ENCODE measurements at regions not wholly inside any gene's neighbourhood (a gene's known extent, or its start where the extent isn't known, plus 50 kb on each side); places are given as distances from the start of the nearest gene placed in this dataset.

GRCh38 chr15:77733579-77734300 is 101.0 kb upstream of the LINGO1 start:
- no peak for DNase-seq (ENCODE audit: low spot score)

DNA sequence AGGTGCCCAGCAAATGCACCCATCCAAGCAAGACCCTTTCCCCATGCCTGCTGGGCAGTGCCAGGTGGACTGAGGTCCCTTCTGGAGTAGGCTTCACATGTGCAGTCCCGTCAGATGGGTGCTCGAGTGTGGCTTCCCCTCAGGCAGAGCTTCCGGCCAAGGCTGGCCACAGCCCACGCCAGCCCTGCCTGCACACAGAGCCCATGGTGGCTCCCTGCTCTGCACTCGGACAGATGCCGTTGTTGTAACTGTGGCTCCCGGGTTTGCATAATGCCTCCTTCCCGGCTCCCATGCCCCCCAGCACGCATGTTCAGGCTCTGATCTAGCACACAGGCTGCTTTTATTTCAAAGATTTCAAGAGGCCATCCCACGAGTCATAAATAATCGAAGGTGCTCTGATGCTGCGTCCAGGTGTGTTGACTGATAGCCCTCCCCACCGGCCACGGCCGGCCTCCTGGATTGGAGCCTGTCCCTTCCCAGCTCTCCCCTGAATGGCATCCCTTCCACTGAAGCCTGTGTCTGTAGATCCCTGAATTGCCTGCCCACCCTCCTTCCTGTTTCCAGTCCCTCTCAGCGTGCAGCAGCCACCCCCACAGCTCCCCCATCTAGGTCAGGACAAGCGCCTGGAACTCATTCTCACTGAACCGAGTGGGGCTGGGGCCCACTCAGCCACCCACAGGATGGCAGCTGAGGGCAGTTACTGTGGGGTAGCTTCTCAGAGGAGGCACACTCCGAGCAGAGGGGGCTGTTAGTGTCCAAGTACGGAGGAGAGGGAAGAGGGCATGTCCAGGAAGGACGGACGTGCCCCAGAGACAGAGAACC is 100.0 kb upstream of the LINGO1 start:
- DNase-seq (ENCODE audit: low spot score): no peak

GRCh38 chr15:77731945-77732344 is 99.2 kb upstream of the LINGO1 start:
- no peak for DNase-seq (ENCODE audit: low spot score)

- no peak for DNase-seq (ENCODE audit: low spot score)
Measured at GRCh38 chr15:77731067-77731466, 98.4 kb upstream of the LINGO1 start.

DNA sequence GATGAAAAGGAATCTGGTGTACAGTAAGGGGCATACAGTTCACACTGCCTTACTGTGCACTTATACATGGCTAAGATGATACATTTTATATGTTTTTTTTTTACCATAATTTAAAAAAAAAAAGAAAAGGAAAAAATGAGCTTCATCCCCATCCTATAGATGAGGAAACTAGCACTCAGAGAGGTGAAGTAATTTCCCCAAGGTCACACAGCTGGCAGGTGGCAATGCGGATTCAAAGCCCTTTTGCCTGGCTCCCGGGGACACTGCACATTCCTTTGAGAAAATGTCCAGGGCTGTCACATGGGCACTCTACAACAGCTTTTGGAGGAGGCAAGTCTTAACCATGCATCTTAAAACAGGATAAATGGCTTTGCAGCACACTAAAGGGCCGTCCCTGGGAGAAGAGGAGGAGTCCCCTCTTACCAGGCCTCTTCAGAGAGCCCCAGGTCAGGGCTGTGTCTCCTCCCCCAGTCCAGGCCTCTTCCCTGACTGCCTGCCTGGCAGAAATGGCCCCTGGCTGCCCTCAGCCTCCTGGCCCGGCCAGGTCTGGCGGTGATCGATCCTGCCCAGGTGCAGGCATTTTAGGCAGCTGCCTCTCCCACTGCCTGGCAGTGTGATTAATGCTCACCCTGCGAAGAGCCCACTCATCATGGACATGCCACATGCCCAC is 95.1 kb upstream of the LINGO1 start:
- DNase-seq (ENCODE audit: low spot score): no peak

- DNase-seq (ENCODE audit: low spot score): no peak
Measured at GRCh38 chr15:77724715-77725114, 92.0 kb upstream of the LINGO1 start.

- no peak for DNase-seq (ENCODE audit: low spot score)
Measured at GRCh38 chr15:77723756-77724155, 91.0 kb upstream of the LINGO1 start.

- DNase-seq (ENCODE audit: low spot score): no peak
Measured at GRCh38 chr15:77722759-77723460, 90.2 kb upstream of the LINGO1 start.

DNA sequence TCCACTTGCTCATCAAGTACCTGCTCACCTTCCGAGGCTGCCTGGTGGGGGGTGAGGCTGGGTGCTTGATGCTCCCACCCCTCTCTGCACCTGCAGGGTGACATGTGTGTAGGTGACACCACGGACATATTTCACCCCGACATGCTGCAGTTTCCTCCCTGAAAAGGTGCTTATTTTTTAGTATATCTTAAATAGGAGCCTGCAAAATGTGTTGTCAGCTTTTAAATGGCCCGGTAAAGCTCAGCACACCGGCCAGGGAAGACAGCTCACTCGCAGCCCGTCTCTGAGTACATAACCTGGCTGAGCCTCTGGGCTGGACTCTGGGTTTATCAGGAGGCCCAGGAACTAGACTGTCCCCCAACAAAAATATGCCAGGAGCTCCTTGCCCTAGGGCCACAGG is 89.3 kb upstream of the LINGO1 start:
- DNase-seq (ENCODE audit: low spot score): no peak

DNA sequence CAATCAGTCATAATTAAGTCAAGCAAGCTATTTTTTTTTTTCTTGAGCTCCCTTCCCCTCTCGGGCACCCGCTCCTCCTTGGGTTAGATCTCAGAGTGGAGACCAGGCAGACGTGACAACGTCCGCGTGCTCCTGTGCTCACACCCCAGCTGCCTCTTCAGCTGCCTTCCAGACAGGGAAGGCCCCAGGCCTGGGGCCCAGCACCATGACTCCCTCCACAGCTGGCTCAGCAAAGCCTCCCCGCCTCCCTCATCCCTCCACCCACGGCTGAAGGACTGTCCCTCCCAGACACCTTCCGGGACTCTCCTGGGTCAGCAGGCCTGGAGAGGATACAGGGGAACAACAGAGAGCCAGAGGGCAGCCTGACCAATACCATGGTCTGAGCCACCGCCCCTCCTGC is 87.9 kb upstream of the LINGO1 start:
- DNase-seq (ENCODE audit: low spot score): no peak

GRCh38 chr15:77720173-77720572 is 87.5 kb upstream of the LINGO1 start:
- DNase-seq (ENCODE audit: low spot score): no peak

DNA sequence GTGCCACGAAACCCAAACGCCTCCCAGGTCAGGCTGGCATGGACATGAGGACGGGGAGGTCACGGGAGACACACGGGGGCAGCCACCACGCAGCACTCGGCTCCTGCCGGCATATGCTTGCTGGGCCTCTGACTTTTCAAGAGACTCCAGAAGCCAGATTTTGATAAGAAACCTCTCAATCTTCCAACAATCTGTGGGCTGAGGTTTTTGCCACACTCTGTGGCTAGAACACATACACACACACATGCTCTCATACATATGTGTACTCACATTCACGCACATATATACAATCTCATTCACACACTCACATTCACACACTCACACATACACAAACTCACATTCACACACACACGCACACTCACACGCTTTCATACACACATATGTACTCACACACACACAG is 86.7 kb upstream of the LINGO1 start:
- DNase-seq (ENCODE audit: low spot score): no peak

DNA sequence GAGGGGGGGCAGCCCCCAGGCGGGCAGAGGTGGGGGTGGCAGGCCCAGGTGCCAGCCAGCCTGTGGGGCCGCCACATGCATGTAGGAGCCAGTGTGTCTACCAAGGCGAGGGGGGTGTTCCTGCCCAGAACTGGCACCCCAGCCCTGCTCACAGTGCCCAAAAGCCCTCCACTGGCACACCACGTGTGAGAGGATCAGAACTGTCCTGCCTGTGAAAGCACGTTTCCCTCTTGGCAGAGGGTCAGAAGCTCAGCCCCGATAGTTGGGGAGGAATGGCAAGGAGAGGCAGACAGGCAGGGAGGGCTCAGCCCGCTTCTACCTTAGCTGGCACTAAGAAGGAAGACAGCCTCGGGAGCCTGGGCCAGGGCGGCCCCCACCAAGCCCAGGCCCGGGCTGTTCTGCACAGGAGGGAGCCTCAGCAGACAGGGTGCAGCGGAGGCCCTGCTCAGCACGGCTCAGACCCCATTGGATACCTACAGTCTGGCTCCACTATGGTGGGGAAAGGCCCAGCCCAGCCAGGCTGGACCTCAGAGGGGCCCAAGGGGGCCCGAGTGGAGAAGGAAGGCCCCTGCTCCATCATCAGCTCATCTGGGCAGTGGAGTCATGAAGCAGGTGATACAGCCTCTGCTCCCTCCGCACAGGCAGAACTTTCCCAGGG is 84.8 kb upstream of the LINGO1 start:
- DNase-seq (ENCODE audit: low spot score): no peak

- DNase-seq (ENCODE audit: low spot score): no peak
Measured at GRCh38 chr15:77716632-77717332, 84.1 kb upstream of the LINGO1 start.

DNA sequence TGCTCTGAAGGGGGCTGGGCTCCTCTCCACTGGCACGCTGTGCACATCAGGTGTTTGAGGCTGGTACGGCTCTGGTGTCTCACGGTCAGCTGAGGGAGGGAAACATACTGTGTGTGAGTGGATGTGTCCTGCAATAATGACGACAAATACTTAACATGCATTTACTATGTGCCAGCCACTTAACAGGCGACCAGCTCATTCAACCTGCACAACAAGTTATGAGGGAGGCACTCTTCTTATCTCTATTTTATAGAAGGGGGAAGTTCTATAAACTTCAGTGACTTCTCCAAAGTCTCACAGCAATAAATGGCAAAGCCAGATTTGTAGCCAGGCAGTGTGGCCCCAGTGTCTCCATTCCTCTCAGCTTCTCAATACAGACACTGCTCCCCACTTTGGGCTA is 83.1 kb upstream of the LINGO1 start:
- no peak for DNase-seq (ENCODE audit: low spot score)

GRCh38 chr15:77715051-77715450 is 82.3 kb upstream of the LINGO1 start:
- no peak for DNase-seq (ENCODE audit: low spot score)

GRCh38 chr15:77714555-77714954 is 81.8 kb upstream of the LINGO1 start:
- no peak for DNase-seq (ENCODE audit: low spot score)

- no peak for DNase-seq (ENCODE audit: low spot score)
Measured at GRCh38 chr15:77714023-77714422, 81.3 kb upstream of the LINGO1 start.

DNA sequence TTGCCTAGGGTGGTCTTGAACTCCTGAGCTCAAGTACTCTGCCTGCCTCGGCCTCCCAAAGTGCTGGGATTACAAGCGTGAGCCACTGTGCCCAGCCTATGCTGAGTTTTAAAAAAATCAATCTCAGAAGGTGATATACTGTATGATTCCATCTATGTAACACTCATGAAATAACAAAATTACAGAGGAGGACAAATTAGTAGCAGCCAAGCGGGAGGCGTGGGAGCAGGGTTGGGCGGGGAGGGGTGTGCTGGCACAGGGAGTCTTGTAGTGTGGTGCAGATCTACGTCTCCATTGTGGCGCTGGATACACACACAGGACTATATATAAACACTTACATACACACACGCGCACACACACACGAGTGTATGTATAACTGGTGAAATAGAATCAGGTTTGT is 80.6 kb upstream of the LINGO1 start:
- no peak for DNase-seq (ENCODE audit: low spot score)

DNA sequence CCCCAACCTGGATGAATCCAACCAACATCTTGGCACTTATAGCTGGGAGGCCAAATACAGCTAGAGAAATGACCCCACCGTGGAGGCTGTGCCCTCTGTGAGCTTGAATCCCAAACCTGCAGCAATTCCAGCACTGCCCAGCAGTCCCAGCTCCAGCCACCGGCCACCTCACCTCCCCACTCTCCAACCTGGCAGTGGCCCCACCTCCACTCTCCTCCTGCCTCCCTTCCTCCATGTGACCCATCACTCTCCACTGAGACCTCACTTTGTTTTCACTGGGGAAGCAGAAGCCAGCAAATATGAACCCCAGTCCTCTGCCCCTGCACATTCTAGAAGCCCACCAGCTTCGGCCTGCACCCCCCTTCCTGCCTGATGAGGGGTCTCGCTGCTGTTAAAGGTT is 79.7 kb upstream of the LINGO1 start:
- no peak for DNase-seq (ENCODE audit: low spot score)

DNA sequence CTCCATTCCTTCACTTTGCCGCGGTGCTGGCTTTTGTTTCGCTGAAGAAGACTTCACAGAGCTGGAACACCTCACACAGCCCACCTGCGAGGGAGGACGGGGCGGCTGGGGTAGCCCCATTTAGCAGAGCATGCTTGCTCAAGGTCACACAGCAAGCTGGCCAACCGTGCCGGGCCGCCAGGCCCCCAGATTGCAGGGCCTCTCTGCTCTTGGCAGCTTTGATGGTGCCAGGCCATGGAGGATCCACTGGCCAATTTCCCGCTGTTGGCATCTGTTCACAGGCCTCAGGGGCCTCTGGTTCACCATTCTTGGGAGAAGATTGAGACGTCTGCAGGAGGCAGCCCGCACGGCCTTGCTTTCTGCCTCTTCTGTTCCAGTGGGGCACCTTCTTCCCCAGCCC is 77.9 kb upstream of the LINGO1 start:
- no peak for DNase-seq (ENCODE audit: low spot score)

Data from GM03348 (cell line).